ENCODE measurements at regions not wholly inside any gene's neighbourhood (a gene's known extent, or its start where the extent isn't known, plus 50 kb on each side); places are given as distances from the start of the nearest gene placed in this dataset.

- TF ChIP-seq CTCF (IDR thresholded peaks at IDR 0.05): no peak
- no peaks in the 10 kb centered on the region for H3K27me3 ChIP-seq
- no peaks in the 10 kb centered on the region for H3K4me1 ChIP-seq
- H3K4me3 ChIP-seq: no peak overlapping the region
- H3K9me3 ChIP-seq: no peaks in the 10 kb centered on the region
- no peak for DNase-seq
- intact Hi-C loops (cut with DNase I; ENCODE audit: low total_unique reads): no loop called here
- H3K27ac ChIP-seq: no peak overlapping the region
- no peaks in the 10 kb centered on the region for H3K36me3 ChIP-seq
Measured at GRCh38 chr5:8585230-8586018, 716.5 kb downstream of the MTRR start.

DNA sequence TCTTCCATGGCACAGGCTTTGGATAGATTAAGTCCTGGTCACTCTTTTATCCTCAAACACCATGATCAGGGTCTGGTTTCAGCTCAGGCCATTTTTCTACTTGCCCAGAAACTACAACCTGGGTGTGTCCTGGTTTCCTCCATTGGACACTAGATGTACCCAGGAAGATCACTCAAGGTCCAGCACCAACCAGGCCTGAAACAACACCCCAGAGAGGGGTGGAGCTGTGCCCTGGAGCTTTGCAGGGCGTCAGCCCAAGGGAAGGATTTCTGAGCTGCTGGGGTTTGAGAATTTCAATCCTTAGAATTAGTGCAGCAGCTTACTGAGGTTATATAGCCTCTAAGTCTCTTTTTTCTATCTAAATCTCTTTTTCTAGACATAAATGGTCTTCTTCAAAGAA lies 722.0 kb downstream of the MTRR start:
- no peak for DNase-seq
- Histone ChIP-seq H3K4me3 (no peak overlapping the region), H3K36me3 (no peaks in the 10 kb centered on the region), H3K27ac (no peak overlapping the region), H3K27me3 (no peaks in the 10 kb centered on the region), H3K4me1 (no peaks in the 10 kb centered on the region), H3K9me3 (no peaks in the 10 kb centered on the region)
- intact Hi-C loops (cut with DNase I; ENCODE audit: low total_unique reads): no loop called here
- no peak for TF ChIP-seq CTCF (IDR thresholded peaks at IDR 0.05)

DNA sequence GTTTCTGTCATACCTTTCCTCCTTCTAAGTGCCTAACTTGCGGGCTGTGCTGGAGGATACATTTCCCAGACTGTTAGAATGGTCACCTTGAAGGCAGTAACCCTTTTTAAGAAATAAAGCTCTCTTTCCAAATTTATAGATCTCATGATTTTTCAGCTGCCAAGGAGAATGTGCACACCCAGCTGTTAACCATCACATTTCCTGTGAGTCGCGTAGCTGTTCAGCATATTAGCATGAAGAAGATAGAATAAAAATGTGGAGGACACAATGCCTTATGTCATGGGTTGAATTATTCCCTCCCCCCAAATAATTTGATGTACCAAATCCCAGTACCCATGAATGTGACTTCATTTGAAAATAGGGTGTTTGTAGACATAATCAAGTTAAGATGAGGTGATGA lies 729.4 kb downstream of the MTRR start:
- intact Hi-C loops (cut with DNase I; ENCODE audit: low total_unique reads): no loop called here
- Histone ChIP-seq H3K9me3 (no peaks in the 10 kb centered on the region), H3K4me1 (no peaks in the 10 kb centered on the region), H3K4me3 (no peak overlapping the region), H3K27ac (no peak overlapping the region), H3K27me3 (no peaks in the 10 kb centered on the region), H3K36me3 (no peaks in the 10 kb centered on the region)
- TF ChIP-seq CTCF (IDR thresholded peaks at IDR 0.05): no peak
- DNase-seq: no peak

DNA sequence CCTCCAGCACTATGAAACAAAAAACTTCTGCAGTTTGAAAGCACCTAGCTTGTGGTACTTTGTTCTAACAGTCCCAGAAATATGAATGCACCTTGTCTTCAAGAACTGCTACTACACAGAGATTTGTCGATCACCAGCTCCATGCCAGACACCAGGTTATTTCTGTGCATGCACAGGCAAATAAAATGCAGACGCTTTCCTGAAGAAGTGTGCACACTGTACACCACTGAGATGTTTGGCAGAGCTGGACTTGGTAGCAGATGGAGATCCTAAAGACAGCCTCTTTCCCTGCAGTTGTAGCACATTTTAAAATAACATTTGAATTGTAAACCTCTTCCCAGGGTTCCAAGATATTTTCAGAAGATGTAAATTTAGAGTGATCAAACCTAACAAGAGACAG lies 730.0 kb downstream of the MTRR start:
- no peak for TF ChIP-seq CTCF (IDR thresholded peaks at IDR 0.05)
- H3K36me3 ChIP-seq: no peaks in the 10 kb centered on the region
- H3K27ac ChIP-seq: no peak overlapping the region
- no peaks in the 10 kb centered on the region for H3K4me1 ChIP-seq
- no peak overlapping the region for H3K4me3 ChIP-seq
- no peak for DNase-seq
- H3K27me3 ChIP-seq: no peaks in the 10 kb centered on the region
- no peaks in the 10 kb centered on the region for H3K9me3 ChIP-seq
- intact Hi-C loops (cut with DNase I; ENCODE audit: low total_unique reads): no loop called here

- TF ChIP-seq CTCF (IDR thresholded peaks at IDR 0.05): no peak
- Histone ChIP-seq H3K9me3 (no peaks in the 10 kb centered on the region), H3K27me3 (no peaks in the 10 kb centered on the region), H3K36me3 (no peaks in the 10 kb centered on the region), H3K4me3 (no peak overlapping the region), H3K27ac (no peak overlapping the region), H3K4me1 (no peaks in the 10 kb centered on the region)
- intact Hi-C loops (cut with DNase I; ENCODE audit: low total_unique reads): no loop called here
- DNase-seq: no peak
Measured at GRCh38 chr5:8600843-8601242, 731.9 kb downstream of the MTRR start.

Measured in tibial artery (tissue), 4 donors.